RWPE2 (cell line): ENCODE measurements at regions not wholly inside any gene's neighbourhood (a gene's known extent, or its start where the extent isn't known, plus 50 kb on each side); places are given as distances from the start of the nearest gene placed in this dataset.

Source experiments
- ATAC-seq: fragments of 200-7000 bp; cut with Tn5 transposase; 3 replicates; pipeline ENCODE4 v1.9.1; 2021; ENCODE audit warnings: low read depth
- DNase-seq: peaks from one replicate; pipeline ENCODE4 v3.0.0-alpha.2; 2020; ENCODE audit warnings: low spot score
- H3K27ac ChIP-seq: fragments of 450-650 bp; 2 replicates; pipeline ENCODE4 v1.5.1; 2017; ENCODE audit warnings: mild to moderate bottlenecking; ENCODE audit not compliant: poor library complexity, severe bottlenecking
- H3K27me3 ChIP-seq: fragments of 250-450 bp; sonication (Bioruptor Pico); 2 replicates; pipeline ENCODE4 v1.5.1; 2021; ENCODE audit warnings: mild to moderate bottlenecking, moderate library complexity; ENCODE audit not compliant: insufficient read depth, poor library complexity, severe bottlenecking
- H3K36me3 ChIP-seq: fragments of 250-450 bp; sonication (Bioruptor Pico); 2 replicates; pipeline ENCODE4 v1.5.1; 2020; ENCODE audit warnings: low read depth, mild to moderate bottlenecking, moderate library complexity
- H3K4me1 ChIP-seq: fragments of 250-450 bp; sonication (Bioruptor Pico); 2 replicates; pipeline ENCODE4 v1.5.1; 2021; ENCODE audit warnings: mild to moderate bottlenecking, moderate library complexity; ENCODE audit not compliant: insufficient read depth, poor library complexity, severe bottlenecking
- H3K4me3 ChIP-seq: fragments of 250-450 bp; sonication (Bioruptor Pico); 2 replicates; pipeline ENCODE4 v1.5.1; 2021; ENCODE audit warnings: mild to moderate bottlenecking, moderate library complexity; ENCODE audit not compliant: severe bottlenecking
- H3K9me3 ChIP-seq: fragments of 250-450 bp; sonication (Bioruptor Pico); 2 replicates; pipeline ENCODE4 v1.5.1; 2021; ENCODE audit warnings: mild to moderate bottlenecking, moderate library complexity; ENCODE audit not compliant: severe bottlenecking
- CTCF ChIP-seq: fragments of 450-650 bp; IDR thresholded peaks from one replicate; pipeline ENCODE4 v1.5.1; 2017; ENCODE audit warnings: mild to moderate bottlenecking, moderate library complexity; ENCODE audit not compliant: poor library complexity, severe bottlenecking

GRCh38 chr11:35878741-35879140 lies 65.1 kb upstream of the LDLRAD3 start:
- no peak for ATAC-seq
- Histone ChIP-seq H3K4me1 (peaks cover 3% of the 10 kb centered on the region), H3K27me3 (no peaks in the 10 kb centered on the region), H3K4me3 (no peak overlapping the region), H3K36me3 (no peaks in the 10 kb centered on the region), H3K9me3 (no peaks in the 10 kb centered on the region), H3K27ac (no peak overlapping the region)
- DNase-seq, result no peak
- no peak for TF ChIP-seq CTCF

- Histone ChIP-seq H3K27me3 (no peaks in the 10 kb centered on the region), H3K4me3 (no peak overlapping the region), H3K27ac (no peak overlapping the region), H3K36me3 (no peaks in the 10 kb centered on the region), H3K9me3 (no peaks in the 10 kb centered on the region), H3K4me1 (no peaks in the 10 kb centered on the region)
- DNase-seq (no peak), ATAC-seq (no peak)
- no peak for TF ChIP-seq CTCF
Observed at GRCh38 chr11:35879361-35879760, 64.5 kb upstream of the LDLRAD3 start.

- DNase-seq, result no peak
- no peaks in the 10 kb centered on the region for H3K4me1 ChIP-seq
- H3K27me3 ChIP-seq, result no peaks in the 10 kb centered on the region
- H3K36me3 ChIP-seq, result no peaks in the 10 kb centered on the region
- no peak for TF ChIP-seq CTCF
- H3K4me3 ChIP-seq, result no peak overlapping the region
- no peak overlapping the region for H3K27ac ChIP-seq
- no peaks in the 10 kb centered on the region for H3K9me3 ChIP-seq
- no peak for ATAC-seq
Observed at GRCh38 chr11:35886759-35887158, 57.1 kb upstream of the LDLRAD3 start.

GRCh38 chr11:35887737-35888136 lies 56.1 kb upstream of the LDLRAD3 start:
- DNase-seq (no peak), ATAC-seq (no peak)
- no peaks in the 10 kb centered on the region for H3K4me1 ChIP-seq
- H3K36me3 ChIP-seq, result no peaks in the 10 kb centered on the region
- no peaks in the 10 kb centered on the region for H3K9me3 ChIP-seq
- no peaks in the 10 kb centered on the region for H3K27me3 ChIP-seq
- no peak overlapping the region for H3K27ac ChIP-seq
- TF ChIP-seq CTCF, result no peak
- no peak overlapping the region for H3K4me3 ChIP-seq

GRCh38 chr11:35888961-35889360 lies 54.9 kb upstream of the LDLRAD3 start:
- no peaks in the 10 kb centered on the region for H3K36me3 ChIP-seq
- H3K4me3 ChIP-seq, result no peak overlapping the region
- H3K9me3 ChIP-seq, result no peaks in the 10 kb centered on the region
- H3K27ac ChIP-seq, result no peak overlapping the region
- no peak for TF ChIP-seq CTCF
- no peaks in the 10 kb centered on the region for H3K27me3 ChIP-seq
- ATAC-seq (no peak), DNase-seq (no peak)
- peaks cover 8% of the 10 kb centered on the region for H3K4me1 ChIP-seq
